CD4-positive, alpha-beta memory T cell (primary cell): ENCODE measurements at regions not wholly inside any gene's neighbourhood (a gene's known extent, or its start where the extent isn't known, plus 50 kb on each side); places are given as distances from the start of the nearest gene placed in this dataset.

Source experiments
- CTCF ChIA-PET: fragments of 350-600 bp; sonication (Branson Sonifier 250); formaldehyde crosslinking; loops from one replicate; lab custom pipeline; 2021; ENCODE audit warnings: inconsistent platforms; ENCODE audit not compliant: partially characterized antibody; lab: Charles Lee
- POLR2A ChIA-PET: fragments of 350-600 bp; sonication (Branson Sonifier 250); formaldehyde crosslinking; loops from one replicate; lab custom pipeline; 2021; ENCODE audit not compliant: partially characterized antibody; lab: Charles Lee
- DNase-seq, 5 donors: peaks; one replicate each; pipeline versions ENCODE4 v3.0.0 to v3.0.0-alpha.2; 2020 to 2022; ENCODE audit warnings: mixed read lengths in 1 of 5
- H3K27ac ChIP-seq: one replicate; pipeline ENCODE4 v1.7.0; 2013; ENCODE audit warnings: low read depth, low read length
- H3K27me3 ChIP-seq: 2 replicates; pipeline ENCODE4 v1.7.0; 2013; ENCODE audit warnings: mild to moderate bottlenecking, low read length, moderate library complexity; ENCODE audit not compliant: insufficient read depth
- H3K36me3 ChIP-seq: 2 replicates; pipeline ENCODE4 v1.7.0; 2013; ENCODE audit warnings: mild to moderate bottlenecking, low read length, moderate library complexity; ENCODE audit not compliant: insufficient read depth
- H3K4me1 ChIP-seq: 2 replicates; pipeline ENCODE4 v1.7.0; 2013; ENCODE audit warnings: mild to moderate bottlenecking, low read length, moderate library complexity; ENCODE audit not compliant: insufficient read depth
- H3K4me3 ChIP-seq, 2 donors: one replicate each; pipeline ENCODE4 v1.7.0; 2013; ENCODE audit warnings: low read length in 2 of 2, mild to moderate bottlenecking in 1 of 2
- H3K9me3 ChIP-seq, 2 donors: one replicate each; pipeline ENCODE4 v1.7.0; 2013; ENCODE audit warnings: low read length in 2 of 2, control low read depth in 1 of 2; ENCODE audit not compliant: control insufficient read depth in 1 of 2
- H3K27ac Mint-ChIP-seq, 7 donors: one replicate each; pipeline ENCODE4 v1.8.0; 2020 to 2021; ENCODE audit warnings: mixed read lengths in 7 of 7, mild to moderate bottlenecking in 6 of 7, inconsistent platforms in 3 of 7, moderate library complexity in 3 of 7
- H3K27me3 Mint-ChIP-seq, 2 donors: one replicate each; pipeline ENCODE4 v1.8.0; 2020 to 2021; ENCODE audit warnings: mixed read lengths in 2 of 2
- H3K36me3 Mint-ChIP-seq, 2 donors: one replicate each; pipeline ENCODE4 v1.8.0; 2020 to 2021; ENCODE audit warnings: mixed read lengths in 2 of 2, inconsistent platforms in 1 of 2, mild to moderate bottlenecking in 1 of 2
- H3K4me1 Mint-ChIP-seq, 4 donors: one replicate each; pipeline ENCODE4 v1.8.0; 2020 to 2021; ENCODE audit warnings: mixed read lengths in 4 of 4, mild to moderate bottlenecking in 1 of 4
- H3K4me3 Mint-ChIP-seq, 8 donors: one replicate each; pipeline ENCODE4 v1.8.0; 2020 to 2021; ENCODE audit warnings: mixed read lengths in 8 of 8, mild to moderate bottlenecking in 7 of 8, moderate library complexity in 6 of 8, inconsistent platforms in 3 of 8
- H3K9me3 Mint-ChIP-seq, 8 donors: one replicate each; pipeline ENCODE4 v1.8.0; 2020 to 2021; ENCODE audit warnings: mixed read lengths in 8 of 8, mild to moderate bottlenecking in 5 of 8, inconsistent platforms in 3 of 8, moderate library complexity in 1 of 8
- intact Hi-C: fragments of 100-400 bp; cut with micrococcal nuclease; formaldehyde crosslinking; loops from one replicate; pipeline ENCODE4 v1.15.1; 2023

DNA sequence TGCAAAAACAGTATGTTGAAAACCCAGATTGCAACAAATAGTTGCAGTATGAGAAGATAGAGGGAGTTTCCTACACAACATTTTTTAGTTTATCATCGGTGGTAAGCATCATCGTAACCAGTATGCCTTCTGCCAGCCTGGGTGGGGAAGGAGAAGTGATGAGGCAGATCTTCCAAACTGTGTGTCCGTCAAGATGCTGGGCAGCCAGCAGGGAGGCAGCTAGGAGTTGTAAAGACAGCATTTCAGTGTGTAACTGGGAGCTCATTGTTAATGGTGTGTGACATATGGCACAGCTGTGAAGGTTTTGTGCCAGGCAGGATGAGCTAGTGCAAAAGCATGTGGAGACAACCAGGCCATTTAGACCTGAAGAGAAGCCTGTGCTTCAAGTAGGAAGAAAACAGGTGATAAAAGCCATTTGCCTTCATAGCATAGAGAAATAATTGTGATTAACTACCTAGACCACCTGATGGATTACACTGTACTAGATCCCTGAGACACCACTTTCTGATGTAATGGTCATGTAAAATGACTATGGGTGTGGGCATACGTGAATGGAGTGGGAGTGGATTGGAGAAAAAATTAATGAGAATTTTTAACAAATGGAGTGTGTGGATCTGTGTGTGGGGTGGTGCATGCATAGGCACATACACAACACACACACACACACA lies 347.0 kb upstream of the ADAMTSL1 start:
- ChIA-PET POLR2A (no interaction called here), CTCF (no interaction called here)
- Histone ChIP-seq H3K4me1 (no peaks in the 10 kb centered on the region), H3K4me3 (no peak overlapping the region), H3K27ac (no peak overlapping the region), H3K9me3 (no peaks in the 10 kb centered on the region), H3K27me3 (no peaks in the 10 kb centered on the region), H3K36me3 (no peaks in the 10 kb centered on the region)
- no peaks in the 10 kb centered on the region for H3K4me1 Mint-ChIP-seq
- H3K27ac Mint-ChIP-seq = no peak overlapping the region
- no peaks in the 10 kb centered on the region for H3K27me3 Mint-ChIP-seq
- H3K36me3 Mint-ChIP-seq = no peaks in the 10 kb centered on the region
- intact Hi-C loops = no loop called here
- no peak overlapping the region for H3K4me3 Mint-ChIP-seq
- DNase-seq = no peak
- H3K9me3 Mint-ChIP-seq = peaks cover 0 to 10% (median 4%) of the 10 kb centered on the region in 8 donors

DNA sequence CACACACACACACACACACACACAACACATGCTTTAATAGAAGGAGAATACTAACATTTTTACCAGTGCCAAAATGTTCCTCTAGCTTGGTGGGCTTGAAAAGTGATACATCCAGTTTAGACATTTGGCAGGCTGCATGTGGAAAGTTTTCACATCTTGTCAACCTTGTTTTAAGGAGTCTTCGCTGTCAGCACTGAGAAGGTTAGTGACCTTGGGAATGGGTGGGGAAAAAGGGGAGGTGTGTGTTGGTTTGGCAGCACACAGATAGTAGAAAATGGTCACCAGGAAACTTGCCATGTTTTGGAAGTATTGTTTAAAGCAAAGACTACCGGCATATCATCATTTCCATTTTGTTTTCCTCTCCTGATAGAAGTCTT lies 346.5 kb upstream of the ADAMTSL1 start:
- Histone ChIP-seq H3K4me3 (no peak overlapping the region), H3K4me1 (no peaks in the 10 kb centered on the region), H3K27me3 (no peaks in the 10 kb centered on the region), H3K9me3 (no peaks in the 10 kb centered on the region), H3K27ac (no peak overlapping the region), H3K36me3 (no peaks in the 10 kb centered on the region)
- no peaks in the 10 kb centered on the region for H3K4me1 Mint-ChIP-seq
- no peak overlapping the region for H3K4me3 Mint-ChIP-seq
- no peak overlapping the region for H3K27ac Mint-ChIP-seq
- peaks cover 3 to 14% (median 4%) of the 10 kb centered on the region in 8 donors for H3K9me3 Mint-ChIP-seq
- ChIA-PET CTCF (no interaction called here), POLR2A (no interaction called here)
- intact Hi-C loops = no loop called here
- H3K36me3 Mint-ChIP-seq = no peaks in the 10 kb centered on the region
- H3K27me3 Mint-ChIP-seq = no peaks in the 10 kb centered on the region
- DNase-seq = no peak

DNA sequence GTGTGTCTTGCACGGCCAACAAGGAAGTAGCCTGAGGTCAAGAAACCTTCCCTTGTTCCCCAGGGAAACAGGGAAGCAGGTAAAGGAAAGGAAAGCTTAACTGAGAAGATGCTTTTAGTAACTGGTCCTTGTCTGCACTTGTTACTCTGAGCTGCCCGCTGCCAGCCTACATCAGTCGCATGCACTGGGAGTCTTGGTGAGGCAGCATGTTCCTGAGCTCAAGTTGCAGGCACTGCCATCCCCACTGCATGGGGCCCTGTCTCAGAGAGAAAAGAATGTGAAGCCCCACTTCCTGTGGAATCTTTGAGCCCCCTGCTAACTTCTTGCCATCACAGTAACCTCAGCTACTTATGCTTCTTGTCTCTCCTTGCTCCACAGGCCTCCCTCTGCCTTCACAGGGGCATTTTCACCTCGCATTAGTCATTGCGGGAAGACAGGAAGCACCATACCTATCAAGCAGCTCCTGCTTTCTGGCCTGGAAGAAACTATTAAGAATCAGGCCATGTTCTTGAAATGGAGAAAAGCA lies 344.1 kb upstream of the ADAMTSL1 start:
- Mint-ChIP-seq H3K9me3 (peaks cover 2 to 10% (median 6%) of the 10 kb centered on the region in 8 donors), H3K36me3 (no peaks in the 10 kb centered on the region), H3K4me1 (no peaks in the 10 kb centered on the region), H3K27ac (no peak overlapping the region), H3K27me3 (no peaks in the 10 kb centered on the region), H3K4me3 (no peak overlapping the region)
- no peaks in the 10 kb centered on the region for H3K4me1 ChIP-seq
- H3K27me3 ChIP-seq = no peaks in the 10 kb centered on the region
- no peak overlapping the region for H3K4me3 ChIP-seq
- no peaks in the 10 kb centered on the region for H3K9me3 ChIP-seq
- intact Hi-C loops = no loop called here
- no peak overlapping the region for H3K27ac ChIP-seq
- ChIA-PET CTCF (no interaction called here), POLR2A (no interaction called here)
- no peaks in the 10 kb centered on the region for H3K36me3 ChIP-seq
- no peak for DNase-seq

DNA sequence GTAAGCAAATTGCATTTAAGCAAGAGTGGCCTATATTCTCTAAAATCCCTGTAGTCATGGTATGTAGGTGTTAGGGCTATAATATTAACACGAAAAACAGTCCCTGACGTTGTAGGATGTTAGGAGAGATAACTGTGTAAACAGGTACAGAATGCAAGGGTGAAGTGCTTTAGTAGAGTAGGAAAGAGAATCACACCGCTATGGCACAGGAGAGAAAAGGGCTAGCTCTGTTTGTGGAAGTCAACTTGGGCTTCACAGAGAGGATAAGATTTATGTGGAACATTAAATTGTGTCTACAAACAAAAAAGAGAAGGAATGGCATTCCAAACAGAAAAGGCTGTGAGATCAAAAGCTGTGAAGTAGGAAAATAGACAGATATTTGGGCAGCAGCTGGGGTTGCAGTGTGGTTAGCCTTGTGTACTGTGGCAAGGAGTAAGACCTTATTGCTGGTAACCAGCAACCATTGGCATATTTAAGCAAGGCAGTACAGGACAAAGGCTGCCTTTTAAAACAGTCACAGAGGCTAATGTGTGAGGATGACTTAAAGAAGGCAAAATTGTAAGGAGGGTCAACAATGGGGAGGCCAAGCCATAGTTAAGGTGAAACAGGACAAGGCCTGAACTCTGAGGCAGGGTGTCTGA lies 337.5 kb upstream of the ADAMTSL1 start:
- no peaks in the 10 kb centered on the region for H3K36me3 ChIP-seq
- intact Hi-C loops = no loop called here
- no peaks in the 10 kb centered on the region for H3K4me1 ChIP-seq
- H3K9me3 Mint-ChIP-seq = peaks cover 0 to 5% (median 4%) of the 10 kb centered on the region in 8 donors
- H3K36me3 Mint-ChIP-seq = no peaks in the 10 kb centered on the region
- no peaks in the 10 kb centered on the region for H3K9me3 ChIP-seq
- no peaks in the 10 kb centered on the region for H3K4me1 Mint-ChIP-seq
- H3K4me3 ChIP-seq = no peak overlapping the region
- H3K27me3 ChIP-seq = no peaks in the 10 kb centered on the region
- H3K27ac Mint-ChIP-seq = no peak overlapping the region
- H3K4me3 Mint-ChIP-seq = no peak overlapping the region
- H3K27me3 Mint-ChIP-seq = peaks cover 0 to 2% of the 10 kb centered on the region in 2 donors
- DNase-seq = no peak
- no peak overlapping the region for H3K27ac ChIP-seq
- POLR2A ChIA-PET = no interaction called here
- CTCF ChIA-PET = no interaction called here

DNA sequence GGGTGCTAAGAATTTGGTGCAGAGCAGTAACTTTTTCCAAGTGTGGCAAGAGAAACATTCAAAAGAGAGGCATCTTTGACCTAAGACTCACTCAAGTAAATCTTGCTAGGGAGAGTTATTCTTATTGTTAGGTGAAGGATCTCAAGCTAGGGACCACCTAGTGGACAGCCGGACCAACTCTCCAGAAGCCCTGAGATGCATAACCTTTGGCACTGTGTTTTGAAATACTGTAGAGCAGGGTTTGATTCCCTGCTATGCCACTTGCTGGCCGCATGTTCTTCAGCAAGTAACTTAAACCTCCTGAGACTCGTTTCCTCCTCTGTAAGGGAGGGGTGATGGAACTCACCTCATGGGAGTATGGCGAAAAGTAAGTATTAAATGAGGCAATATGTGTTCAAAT lies 336.1 kb upstream of the ADAMTSL1 start:
- intact Hi-C loops = no loop called here
- Mint-ChIP-seq H3K4me1 (no peaks in the 10 kb centered on the region), H3K36me3 (no peaks in the 10 kb centered on the region), H3K4me3 (no peak overlapping the region), H3K9me3 (peaks cover 0 to 2% (median 0%) of the 10 kb centered on the region in 8 donors), H3K27me3 (peaks cover 0 to 2% of the 10 kb centered on the region in 2 donors), H3K27ac (no peak overlapping the region)
- no peaks in the 10 kb centered on the region for H3K4me1 ChIP-seq
- ChIA-PET CTCF (no interaction called here), POLR2A (no interaction called here)
- H3K4me3 ChIP-seq = no peak overlapping the region
- no peak for DNase-seq
- H3K27me3 ChIP-seq = no peaks in the 10 kb centered on the region
- H3K36me3 ChIP-seq = no peaks in the 10 kb centered on the region
- no peaks in the 10 kb centered on the region for H3K9me3 ChIP-seq
- no peak overlapping the region for H3K27ac ChIP-seq

DNA sequence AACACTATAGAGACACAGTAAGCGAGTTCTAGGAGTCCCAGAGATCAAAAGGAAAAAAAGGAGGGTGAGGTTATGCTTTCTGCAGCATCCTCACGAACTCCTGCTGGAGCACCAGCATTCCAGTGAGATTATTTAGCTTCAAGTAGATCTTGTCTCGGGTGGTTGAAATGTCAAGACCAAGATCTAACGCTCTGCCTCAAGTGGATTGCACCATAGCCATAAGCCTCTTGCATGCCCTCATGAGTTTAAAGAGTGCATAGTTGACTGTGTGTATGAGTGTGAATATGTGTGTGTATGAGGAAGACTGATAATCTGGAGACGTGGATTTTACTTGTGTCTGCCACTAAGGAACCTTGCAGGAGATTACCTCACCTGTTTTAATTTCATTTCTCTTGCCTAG lies 335.3 kb upstream of the ADAMTSL1 start:
- no peaks in the 10 kb centered on the region for H3K4me1 Mint-ChIP-seq
- no peak overlapping the region for H3K4me3 ChIP-seq
- peaks cover 0 to 2% (median 0%) of the 10 kb centered on the region in 8 donors for H3K9me3 Mint-ChIP-seq
- H3K36me3 ChIP-seq = no peaks in the 10 kb centered on the region
- no peak for DNase-seq
- H3K9me3 ChIP-seq = no peaks in the 10 kb centered on the region
- H3K4me1 ChIP-seq = no peaks in the 10 kb centered on the region
- no peaks in the 10 kb centered on the region for H3K27me3 ChIP-seq
- H3K27ac Mint-ChIP-seq = no peak overlapping the region
- ChIA-PET CTCF (no interaction called here), POLR2A (no interaction called here)
- intact Hi-C loops = no loop called here
- H3K36me3 Mint-ChIP-seq = no peaks in the 10 kb centered on the region
- peaks cover 0 to 2% of the 10 kb centered on the region in 2 donors for H3K27me3 Mint-ChIP-seq
- no peak overlapping the region for H3K4me3 Mint-ChIP-seq
- H3K27ac ChIP-seq = no peak overlapping the region

DNA sequence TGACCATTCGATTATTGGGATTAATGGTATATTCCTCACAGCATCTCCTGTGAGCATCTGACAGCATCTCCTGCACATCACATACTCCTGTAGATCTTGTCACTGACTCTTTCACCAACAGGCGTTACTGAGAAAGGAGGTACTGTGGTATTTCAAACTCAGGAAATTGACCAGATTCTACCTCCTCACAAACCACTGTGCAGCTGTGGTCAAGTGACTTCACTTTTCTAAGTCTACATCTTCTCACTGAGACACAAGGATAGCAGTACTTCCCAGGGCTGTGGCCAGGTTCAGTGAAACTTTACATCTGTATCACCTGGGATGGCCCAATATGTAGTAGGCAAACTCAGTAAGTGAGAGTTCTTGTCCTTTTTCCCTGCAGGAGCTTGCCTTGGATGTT lies 332.3 kb upstream of the ADAMTSL1 start:
- intact Hi-C loops = no loop called here
- Mint-ChIP-seq H3K4me1 (no peaks in the 10 kb centered on the region), H3K27ac (no peak overlapping the region), H3K9me3 (peaks cover 0 to 2% (median 0%) of the 10 kb centered on the region in 8 donors), H3K4me3 (no peak overlapping the region), H3K36me3 (no peaks in the 10 kb centered on the region), H3K27me3 (no peaks in the 10 kb centered on the region)
- H3K9me3 ChIP-seq = no peaks in the 10 kb centered on the region
- DNase-seq = no peak
- H3K27me3 ChIP-seq = no peaks in the 10 kb centered on the region
- ChIA-PET CTCF (no interaction called here), POLR2A (no interaction called here)
- no peaks in the 10 kb centered on the region for H3K4me1 ChIP-seq
- no peak overlapping the region for H3K4me3 ChIP-seq
- H3K27ac ChIP-seq = no peak overlapping the region
- H3K36me3 ChIP-seq = no peaks in the 10 kb centered on the region
